ENCODE measurements at regions not wholly inside any gene's neighbourhood (a gene's known extent, or its start where the extent isn't known, plus 50 kb on each side); places are given as distances from the start of the nearest gene placed in this dataset.

DNA sequence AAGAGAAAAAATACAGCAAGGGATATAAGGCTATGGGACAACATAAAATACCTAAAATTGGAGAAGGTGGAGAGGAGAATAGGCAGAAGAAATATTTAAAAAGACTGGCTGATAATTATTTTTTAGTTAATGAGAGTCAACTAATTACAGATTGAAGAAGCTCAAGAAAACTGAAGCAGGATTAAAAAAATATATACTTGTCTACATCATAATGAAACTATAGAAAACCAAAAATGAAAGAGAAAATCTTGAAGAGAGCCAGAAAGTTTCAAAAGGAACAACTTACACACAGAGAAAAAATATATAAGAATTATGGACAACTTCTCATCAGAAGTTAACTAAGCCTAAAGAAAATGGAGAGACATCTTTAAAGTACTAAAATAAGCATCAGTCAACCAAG lies 62.9 kb upstream of the APCDD1 start:
- TF ChIP-seq, protein P1, sequence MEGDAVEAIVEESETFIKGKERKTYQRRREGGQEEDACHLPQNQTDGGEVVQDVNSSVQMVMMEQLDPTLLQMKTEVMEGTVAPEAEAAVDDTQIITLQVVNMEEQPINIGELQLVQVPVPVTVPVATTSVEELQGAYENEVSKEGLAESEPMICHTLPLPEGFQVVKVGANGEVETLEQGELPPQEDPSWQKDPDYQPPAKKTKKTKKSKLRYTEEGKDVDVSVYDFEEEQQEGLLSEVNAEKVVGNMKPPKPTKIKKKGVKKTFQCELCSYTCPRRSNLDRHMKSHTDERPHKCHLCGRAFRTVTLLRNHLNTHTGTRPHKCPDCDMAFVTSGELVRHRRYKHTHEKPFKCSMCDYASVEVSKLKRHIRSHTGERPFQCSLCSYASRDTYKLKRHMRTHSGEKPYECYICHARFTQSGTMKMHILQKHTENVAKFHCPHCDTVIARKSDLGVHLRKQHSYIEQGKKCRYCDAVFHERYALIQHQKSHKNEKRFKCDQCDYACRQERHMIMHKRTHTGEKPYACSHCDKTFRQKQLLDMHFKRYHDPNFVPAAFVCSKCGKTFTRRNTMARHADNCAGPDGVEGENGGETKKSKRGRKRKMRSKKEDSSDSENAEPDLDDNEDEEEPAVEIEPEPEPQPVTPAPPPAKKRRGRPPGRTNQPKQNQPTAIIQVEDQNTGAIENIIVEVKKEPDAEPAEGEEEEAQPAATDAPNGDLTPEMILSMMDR (conservative IDR thresholded peaks at IDR 0.05), result no peak
- TF ChIP-seq ZFX (IDR thresholded peaks at IDR 0.05), result no peak
